ENCODE measurements at regions not wholly inside any gene's neighbourhood (a gene's known extent, or its start where the extent isn't known, plus 50 kb on each side); places are given as distances from the start of the nearest gene placed in this dataset.
"Not testable (repeated sequence)": the region's sequence is repeated elsewhere in the genome, so short reads cannot be mapped to it uniquely, and the experiment has no call there.

DNA sequence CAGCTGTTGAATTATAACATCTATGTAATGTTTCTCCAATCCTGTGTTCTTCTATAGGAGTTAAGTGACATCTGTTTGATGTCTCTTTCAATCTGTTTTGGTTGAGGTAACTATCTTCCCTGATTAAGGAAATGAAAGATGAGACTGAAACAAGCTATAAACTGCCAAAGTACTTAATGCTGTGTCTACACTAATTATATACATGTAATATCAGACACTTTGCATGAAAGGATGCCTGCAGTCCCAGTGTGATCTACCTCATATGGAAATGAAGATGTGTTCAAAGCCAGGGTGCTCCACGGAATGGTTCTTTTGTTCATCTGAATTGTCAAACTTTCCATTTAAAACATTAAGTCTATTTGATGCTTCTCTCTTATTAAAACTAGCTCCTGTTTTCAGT lies 958.3 kb downstream of the GALC start:
- no peak for DNase-seq

- no peak for DNase-seq
Observed at GRCh38 chr14:87030197-87030596, 962.8 kb downstream of the GALC start.

- DNase-seq, result not testable (repeated sequence)
Observed at GRCh38 chr14:87020106-87020505, 972.9 kb downstream of the GALC start.

GRCh38 chr14:87018294-87018693 lies 974.7 kb downstream of the GALC start:
- DNase-seq, result no peak

GRCh38 chr14:87017335-87017734 lies 975.6 kb downstream of the GALC start:
- DNase-seq, result no peak

DNA sequence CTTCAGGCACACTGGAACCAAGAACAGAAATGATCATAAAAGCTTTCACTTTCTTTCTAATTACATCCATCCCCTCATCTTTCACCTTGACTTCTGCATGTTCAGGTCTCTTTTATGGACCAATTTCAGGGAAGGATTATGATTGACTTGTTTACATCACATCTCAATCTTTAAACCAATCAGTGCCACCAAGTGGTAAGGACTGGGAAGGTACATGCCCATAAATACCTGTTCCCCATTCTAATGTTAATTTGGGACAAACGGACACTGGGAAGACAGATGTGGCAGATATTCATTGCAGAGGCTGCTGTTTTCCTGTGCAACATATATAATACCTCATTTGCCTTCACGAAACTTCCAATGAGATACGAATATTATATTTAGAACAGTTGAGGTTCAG lies 978.1 kb downstream of the GALC start:
- DNase-seq, result no peak

DNA sequence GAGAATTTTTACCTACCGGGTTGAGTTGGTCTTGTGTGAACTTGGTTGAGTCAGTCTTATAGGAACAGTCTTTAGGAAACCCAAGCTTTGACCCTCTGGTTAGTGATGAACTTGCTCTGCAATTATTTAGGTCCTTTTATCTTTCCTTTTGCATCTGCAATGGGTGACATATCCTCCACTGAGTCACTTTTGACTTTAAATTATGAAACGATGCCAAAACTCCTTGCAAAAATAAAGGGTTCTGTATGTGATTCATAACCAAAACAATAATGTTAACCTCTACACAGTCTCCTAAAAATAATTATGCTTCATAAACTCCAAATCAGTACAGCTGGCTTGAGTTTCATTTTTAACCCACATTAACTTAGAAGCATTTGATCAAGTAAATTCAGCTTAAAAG lies 979.4 kb downstream of the GALC start:
- no peak for DNase-seq

DNA sequence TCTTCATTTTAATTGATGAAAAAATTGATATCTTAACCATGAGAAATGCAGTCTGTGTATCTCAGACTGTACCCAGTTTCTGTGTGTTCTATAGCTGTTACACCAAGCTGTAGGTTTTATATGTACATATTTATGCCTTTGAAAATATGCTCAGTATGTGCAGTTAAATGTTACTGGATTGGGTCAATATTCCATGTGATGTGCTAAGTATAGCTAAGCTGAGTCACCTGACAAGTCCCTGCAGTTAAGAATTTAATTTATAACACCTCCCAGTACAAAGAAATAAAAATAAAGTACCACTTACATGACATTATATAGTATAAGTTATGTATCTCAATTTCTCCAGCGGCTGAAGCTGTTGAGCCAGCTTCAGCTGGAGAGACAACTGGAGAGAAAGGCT lies 984.0 kb downstream of the GALC start:
- DNase-seq, result no peak

DNA sequence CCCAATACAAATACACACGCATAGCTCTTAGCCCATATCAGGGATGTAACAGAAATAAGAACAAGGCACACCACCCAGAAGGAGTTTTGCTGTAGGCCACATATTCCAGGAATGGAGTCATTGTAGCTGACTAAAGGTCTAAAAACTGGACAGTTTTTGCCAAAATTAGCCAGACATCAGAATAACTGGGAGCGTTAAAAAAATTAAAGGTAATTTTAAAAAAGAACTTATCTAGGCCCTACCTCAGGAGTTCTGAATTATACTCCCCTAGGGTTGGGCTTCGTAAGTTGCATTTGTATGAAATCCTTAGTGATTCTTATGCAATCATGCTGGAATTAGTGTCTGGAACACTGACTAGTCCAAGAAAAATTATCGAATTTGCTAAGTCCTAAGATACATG lies 987.7 kb downstream of the GALC start:
- no peak for DNase-seq

DNA sequence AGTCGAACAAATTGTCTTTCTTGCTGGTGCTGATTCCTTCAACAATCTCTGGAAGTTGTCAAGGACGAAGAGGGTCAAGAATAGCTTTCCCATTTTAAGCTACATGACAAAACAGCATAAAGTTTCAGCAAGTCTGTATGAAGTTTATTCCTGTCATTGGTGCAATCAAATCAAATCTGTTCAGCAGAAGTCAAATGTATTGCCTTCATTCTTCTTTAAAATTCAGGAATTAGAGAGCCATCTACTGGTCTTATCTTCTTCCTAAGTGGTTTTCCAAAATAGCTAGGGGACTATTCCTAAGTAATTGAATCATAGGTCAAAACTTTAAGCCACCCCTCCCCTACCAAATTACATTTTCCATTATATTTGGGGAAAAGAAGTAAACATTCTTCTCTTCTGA lies 990.2 kb downstream of the GALC start:
- no peak for DNase-seq

DNA sequence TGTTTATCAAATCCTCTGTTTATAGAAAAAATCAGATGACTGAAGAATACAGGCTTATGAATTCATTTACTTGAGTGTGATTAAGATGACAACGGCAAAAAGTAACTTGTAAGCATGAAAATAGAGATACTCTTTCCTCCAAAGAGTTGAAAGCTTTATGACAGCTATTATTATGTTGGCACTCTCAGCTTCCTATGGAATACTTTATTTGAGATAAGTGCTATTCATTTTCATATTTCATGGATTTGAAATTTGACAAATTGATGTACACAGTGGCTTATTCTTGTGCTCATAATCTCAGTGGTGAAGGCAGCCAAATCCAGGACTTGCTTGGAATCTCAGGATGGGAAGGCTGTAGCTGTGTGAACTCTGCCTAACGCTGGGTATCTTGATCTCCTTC lies 991.6 kb downstream of the GALC start:
- no peak for DNase-seq

DNA sequence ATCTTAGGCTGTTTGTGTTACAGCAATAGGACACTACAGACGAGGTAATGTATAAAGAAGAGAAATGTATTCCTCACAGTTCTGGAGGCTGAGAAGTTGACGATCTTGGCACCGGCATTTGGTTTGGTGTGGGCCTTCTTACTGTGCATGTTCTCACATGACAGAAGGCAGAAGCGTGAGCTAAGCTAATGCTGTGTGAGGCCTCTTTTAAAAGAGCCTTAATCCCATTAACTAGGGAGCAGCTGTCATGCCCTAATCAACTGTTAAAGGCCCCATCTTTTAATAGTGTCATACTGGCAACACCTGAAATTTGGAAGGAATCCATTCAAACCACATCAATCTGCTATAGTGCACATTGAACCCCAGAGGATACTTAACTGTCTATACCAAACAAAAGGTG lies 992.9 kb downstream of the GALC start:
- no peak for DNase-seq

GRCh38 chr14:86999036-86999435 lies 993.9 kb downstream of the GALC start:
- no peak for DNase-seq

- no peak for DNase-seq
Observed at GRCh38 chr14:86997271-86997670, 995.7 kb downstream of the GALC start.

GRCh38 chr14:86990396-86990795 lies 1002.6 kb downstream of the GALC start:
- no peak for DNase-seq

GRCh38 chr14:86989285-86989684 lies 1003.7 kb downstream of the GALC start:
- DNase-seq, result no peak

- no peak for DNase-seq
Observed at GRCh38 chr14:86987966-86988365, 1005.0 kb downstream of the GALC start.

DNA sequence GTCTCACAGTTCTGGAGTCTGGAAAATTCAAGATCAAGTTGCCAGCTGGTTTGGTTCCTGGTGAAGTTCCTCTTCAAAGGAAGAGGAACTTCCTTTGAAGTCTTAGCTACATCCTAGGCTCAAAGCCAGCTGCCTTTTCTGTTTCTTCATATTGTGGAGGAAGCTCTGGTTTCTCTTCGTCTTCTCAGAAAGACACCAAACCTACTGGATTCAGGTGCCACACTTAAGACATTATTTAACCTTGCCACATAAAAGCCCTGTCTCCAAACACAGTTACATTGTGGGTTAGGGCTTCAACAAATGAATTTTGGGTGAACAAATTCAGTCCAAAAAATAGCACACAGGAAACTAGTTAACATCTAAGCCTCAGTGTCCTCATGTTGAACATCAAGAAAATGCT lies 1019.8 kb downstream of the GALC start:
- no peak for DNase-seq

DNA sequence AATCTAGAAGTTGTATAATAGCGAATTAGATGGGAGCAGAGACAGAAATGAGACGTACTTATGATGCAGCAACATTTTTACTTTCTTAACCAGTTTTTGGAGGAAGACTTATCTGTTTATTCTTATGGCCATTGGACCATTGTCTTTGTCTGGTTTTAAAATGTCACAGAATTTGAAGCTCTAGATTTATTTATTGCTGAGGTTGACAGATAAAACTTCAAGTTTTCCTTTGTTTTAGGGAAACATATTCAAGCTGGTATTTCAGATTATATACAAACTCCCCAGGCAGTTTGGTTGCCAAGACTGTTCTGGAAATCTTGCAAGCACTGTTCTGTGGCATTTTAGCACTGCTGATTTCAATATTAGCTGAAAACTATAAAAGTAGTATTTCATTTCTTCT lies 1021.7 kb downstream of the GALC start:
- DNase-seq, result no peak

- peak; percentile 1 for DNase-seq
Observed at GRCh38 chr14:86961106-86961716, 1031.8 kb downstream of the GALC start.

DNA sequence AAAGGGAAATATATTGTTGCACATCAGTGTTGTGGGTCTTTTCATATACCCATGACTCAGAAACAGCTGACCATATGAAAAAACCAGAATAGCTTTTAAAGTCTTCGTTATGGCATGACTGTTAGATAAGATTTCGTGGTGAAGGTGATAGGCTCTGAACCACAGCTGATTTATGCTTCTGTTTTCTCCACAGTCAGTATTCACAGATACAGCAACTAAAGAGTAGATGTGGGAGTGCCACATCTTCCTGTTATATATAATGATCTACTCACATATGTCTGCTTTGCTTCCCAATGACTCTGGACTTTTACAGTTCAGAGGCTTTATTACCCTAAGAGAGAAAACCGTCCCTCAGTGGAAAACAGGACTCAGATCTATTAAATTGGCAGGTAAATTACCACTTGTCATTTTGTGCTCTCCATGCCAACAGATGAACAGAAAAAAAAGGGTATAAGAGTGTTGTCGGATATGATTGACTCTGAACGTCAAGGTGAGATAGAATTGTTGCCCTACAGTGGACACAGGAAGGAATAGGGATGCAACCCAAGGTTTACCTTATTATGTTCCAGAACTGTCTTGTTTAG lies 1037.1 kb downstream of the GALC start:
- DNase-seq, result no peak

- no peak for DNase-seq
Observed at GRCh38 chr14:86954623-86955022, 1038.4 kb downstream of the GALC start.

DNA sequence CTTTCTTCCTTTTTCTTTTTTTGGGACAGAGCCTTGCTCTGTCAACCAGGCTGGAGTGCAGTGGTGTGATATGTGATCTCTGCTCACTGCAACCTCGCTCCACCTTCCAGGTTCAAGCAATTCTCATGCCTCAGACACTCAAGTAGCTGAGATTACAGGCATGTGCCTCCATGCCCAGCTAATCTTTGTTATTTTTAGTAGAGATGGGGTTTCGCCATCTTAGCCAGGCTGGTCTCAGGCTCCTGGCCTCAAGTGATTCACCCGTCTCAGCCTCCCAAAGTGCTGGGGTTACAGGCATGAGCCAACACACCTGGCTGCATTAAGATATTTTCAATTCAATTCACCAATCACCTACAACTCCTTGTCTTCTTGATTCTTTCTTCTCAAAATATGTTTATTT lies 1046.5 kb downstream of the GALC start:
- DNase-seq, result no peak

DNA sequence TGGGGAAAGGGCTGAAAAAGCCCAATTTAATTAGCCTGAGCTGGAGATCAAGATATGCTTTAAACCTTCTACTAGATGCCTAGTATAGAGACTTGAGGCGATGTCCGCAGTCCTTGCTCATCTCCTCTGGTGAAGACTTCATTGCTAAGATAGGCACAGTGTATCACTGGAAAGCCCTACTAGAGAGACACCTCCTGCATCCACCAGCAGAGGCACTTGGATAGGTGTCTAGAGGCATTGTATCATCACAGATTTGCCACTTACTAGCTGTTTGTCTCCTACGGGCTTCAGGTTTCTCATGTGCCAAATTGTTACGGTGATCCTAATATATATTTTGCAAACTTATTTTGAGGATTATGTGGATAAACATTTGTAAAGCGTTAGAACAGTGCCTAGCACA lies 1048.5 kb downstream of the GALC start:
- no peak for DNase-seq
